ENCODE measurements at regions not wholly inside any gene's neighbourhood (a gene's known extent, or its start where the extent isn't known, plus 50 kb on each side); places are given as distances from the start of the nearest gene placed in this dataset.
"Not testable (repeated sequence)": the region's sequence is repeated elsewhere in the genome, so short reads cannot be mapped to it uniquely, and the experiment has no call there.

DNA sequence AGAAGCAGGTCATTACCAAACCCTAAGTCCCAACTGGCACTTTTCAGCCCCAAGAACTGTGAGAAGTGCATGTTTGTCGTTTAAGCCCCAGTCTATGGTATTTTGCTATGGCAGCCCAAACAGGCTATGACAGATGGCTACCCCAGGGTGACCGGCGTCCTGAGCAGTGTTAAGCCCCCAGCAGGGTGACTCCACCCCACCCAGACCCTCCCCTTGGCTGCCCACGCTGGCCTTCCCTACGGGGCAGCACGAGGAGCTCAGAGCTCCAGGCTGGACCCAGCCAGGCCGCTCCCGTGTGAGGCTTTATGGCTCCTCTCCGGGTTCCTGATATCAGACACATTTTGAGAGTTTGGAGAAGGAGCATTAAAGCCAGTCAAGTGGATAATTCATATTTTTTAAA is 684.0 kb downstream of the PTPRU start:
- Histone ChIP-seq H3K36me3 (no peaks in the 10 kb centered on the region), H3K27ac (no peak overlapping the region), H3K4me1 (no peaks in the 10 kb centered on the region), H3K27me3 (peaks cover 0 to 11% of the 10 kb centered on the region in 2 donors), H3K9me3 (no peaks in the 10 kb centered on the region), H3K4me3 (no peak overlapping the region)
- intact Hi-C loops (cut with DNase I; ENCODE audit: low total_unique reads): no loop called here
- TF ChIP-seq, protein P1, sequence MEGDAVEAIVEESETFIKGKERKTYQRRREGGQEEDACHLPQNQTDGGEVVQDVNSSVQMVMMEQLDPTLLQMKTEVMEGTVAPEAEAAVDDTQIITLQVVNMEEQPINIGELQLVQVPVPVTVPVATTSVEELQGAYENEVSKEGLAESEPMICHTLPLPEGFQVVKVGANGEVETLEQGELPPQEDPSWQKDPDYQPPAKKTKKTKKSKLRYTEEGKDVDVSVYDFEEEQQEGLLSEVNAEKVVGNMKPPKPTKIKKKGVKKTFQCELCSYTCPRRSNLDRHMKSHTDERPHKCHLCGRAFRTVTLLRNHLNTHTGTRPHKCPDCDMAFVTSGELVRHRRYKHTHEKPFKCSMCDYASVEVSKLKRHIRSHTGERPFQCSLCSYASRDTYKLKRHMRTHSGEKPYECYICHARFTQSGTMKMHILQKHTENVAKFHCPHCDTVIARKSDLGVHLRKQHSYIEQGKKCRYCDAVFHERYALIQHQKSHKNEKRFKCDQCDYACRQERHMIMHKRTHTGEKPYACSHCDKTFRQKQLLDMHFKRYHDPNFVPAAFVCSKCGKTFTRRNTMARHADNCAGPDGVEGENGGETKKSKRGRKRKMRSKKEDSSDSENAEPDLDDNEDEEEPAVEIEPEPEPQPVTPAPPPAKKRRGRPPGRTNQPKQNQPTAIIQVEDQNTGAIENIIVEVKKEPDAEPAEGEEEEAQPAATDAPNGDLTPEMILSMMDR (IDR thresholded peaks at IDR 0.05): no peak
- DNase-seq: no peak

DNA sequence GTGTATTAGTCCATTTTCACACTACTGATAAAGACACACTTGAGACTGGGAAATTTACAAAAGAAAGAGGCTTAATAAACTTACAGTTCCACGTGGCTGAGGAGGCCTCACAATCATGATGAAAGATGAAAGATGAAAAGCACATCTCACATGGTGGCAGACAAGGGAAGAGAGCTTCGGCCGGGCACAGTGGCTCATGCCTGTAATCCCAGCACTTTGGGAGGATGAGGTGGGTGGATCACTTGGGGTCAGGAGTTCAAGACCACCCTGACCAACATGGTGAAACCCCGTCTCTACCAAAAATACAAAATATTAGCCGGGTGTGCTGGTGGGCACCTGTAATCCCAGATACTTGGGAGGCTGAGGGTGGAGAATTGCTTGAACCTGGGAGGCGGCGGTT is 682.7 kb downstream of the PTPRU start:
- H3K4me3 ChIP-seq; H3K9me3 ChIP-seq; intact Hi-C loops (cut with DNase I; ENCODE audit: low total_unique reads); H3K36me3 ChIP-seq; DNase-seq; H3K27ac ChIP-seq; H3K4me1 ChIP-seq: not testable (repeated sequence)
- peaks cover 0 to 10% of the 10 kb centered on the region in 2 donors for H3K27me3 ChIP-seq

DNA sequence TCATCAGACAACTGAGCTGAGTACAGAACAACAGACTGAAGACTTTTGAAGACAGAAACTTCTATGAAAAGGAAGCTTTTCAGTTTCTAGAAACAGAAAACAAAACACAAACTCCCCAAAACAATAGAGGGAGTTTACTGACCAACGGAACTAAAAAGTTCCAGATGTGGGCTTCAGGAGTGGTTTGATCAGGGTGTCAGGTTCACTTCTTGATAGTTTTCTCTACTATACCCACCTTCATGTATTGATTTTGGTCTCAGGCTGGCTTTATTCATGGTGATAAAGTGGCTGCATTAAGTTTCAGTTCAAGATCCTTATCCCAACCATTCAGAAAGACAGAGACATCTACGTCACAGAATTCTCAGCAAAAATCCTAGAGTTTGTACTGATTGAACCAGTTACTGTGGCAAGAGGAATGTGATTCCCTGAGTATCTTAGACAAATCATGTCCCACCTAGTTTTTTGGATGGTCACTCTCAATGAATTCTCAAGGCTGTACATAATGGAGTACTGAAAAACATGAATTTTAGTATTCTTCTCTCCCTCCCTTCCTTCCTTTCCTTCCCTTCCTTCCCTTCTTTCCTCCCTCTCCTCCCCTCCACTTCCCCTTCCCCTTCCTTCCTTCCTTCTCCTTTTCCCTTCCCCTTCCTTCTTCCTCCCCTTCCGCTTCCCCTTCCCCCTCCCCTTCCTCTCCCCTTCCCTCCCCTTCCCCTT is 680.5 kb downstream of the PTPRU start:
- Histone ChIP-seq H3K36me3 (no peaks in the 10 kb centered on the region), H3K27me3 (peaks cover 0 to 19% of the 10 kb centered on the region in 2 donors), H3K27ac (no peak overlapping the region), H3K4me3 (no peak overlapping the region), H3K4me1 (no peaks in the 10 kb centered on the region), H3K9me3 (no peaks in the 10 kb centered on the region)
- no peak for DNase-seq
- intact Hi-C loops (cut with DNase I; ENCODE audit: low total_unique reads): no loop called here
- TF ChIP-seq, protein P1 (IDR thresholded peaks at IDR 0.05): no peak

DNA sequence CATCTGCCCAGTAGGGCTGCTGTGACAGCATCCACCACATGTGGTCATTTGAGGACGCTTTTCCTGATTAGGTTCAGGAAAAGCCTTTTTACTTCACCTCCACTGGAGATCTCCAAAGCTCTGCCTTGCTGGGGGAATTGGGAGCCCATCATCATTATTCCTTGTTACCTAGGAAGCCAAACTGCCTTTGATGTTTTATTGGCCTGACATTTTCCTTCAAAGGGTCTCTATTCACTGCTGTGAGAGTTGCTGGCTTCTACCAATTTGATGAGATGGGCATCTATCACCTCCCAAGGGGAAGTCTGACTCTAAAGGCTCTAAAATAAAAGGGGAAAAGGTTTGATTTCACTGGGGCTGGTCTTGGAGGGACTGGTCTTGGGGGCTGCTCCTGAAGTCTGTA is 678.6 kb downstream of the PTPRU start:
- no peaks in the 10 kb centered on the region for H3K9me3 ChIP-seq
- intact Hi-C loops (cut with DNase I; ENCODE audit: low total_unique reads): no loop called here
- H3K36me3 ChIP-seq: no peaks in the 10 kb centered on the region
- DNase-seq: no peak
- no peak overlapping the region for H3K4me3 ChIP-seq
- H3K27ac ChIP-seq: no peak overlapping the region
- H3K4me1 ChIP-seq: no peaks in the 10 kb centered on the region
- TF ChIP-seq, protein P1 (IDR thresholded peaks at IDR 0.05): no peak
- peaks cover 0 to 27% of the 10 kb centered on the region in 2 donors for H3K27me3 ChIP-seq

- Histone ChIP-seq H3K36me3 (no peaks in the 10 kb centered on the region), H3K9me3 (no peaks in the 10 kb centered on the region), H3K27me3 (peaks cover 0 to 32% of the 10 kb centered on the region in 2 donors), H3K4me1 (no peaks in the 10 kb centered on the region), H3K27ac (no peak overlapping the region), H3K4me3 (no peak overlapping the region)
- no peak for DNase-seq
- TF ChIP-seq, protein P1 (IDR thresholded peaks at IDR 0.05): no peak
- intact Hi-C loops (cut with DNase I; ENCODE audit: low total_unique reads): no loop called here
These were observed 676.1 kb downstream of the PTPRU start for GRCh38 chr1:29912425-29912824.

- TF ChIP-seq, protein P1 (IDR thresholded peaks at IDR 0.05): no peak
- Histone ChIP-seq H3K36me3 (no peaks in the 10 kb centered on the region), H3K27ac (no peak overlapping the region), H3K4me1 (no peaks in the 10 kb centered on the region), H3K4me3 (no peak overlapping the region), H3K27me3 (peaks cover 0 to 40% of the 10 kb centered on the region in 2 donors), H3K9me3 (no peaks in the 10 kb centered on the region)
- no peak for DNase-seq
- intact Hi-C loops (cut with DNase I; ENCODE audit: low total_unique reads): no loop called here
These were observed 673.6 kb downstream of the PTPRU start for GRCh38 chr1:29909962-29910361.

Measured in tibial artery (tissue), 4 donors.